HG03060 (cell line): ENCODE measurements at regions not wholly inside any gene's neighbourhood (a gene's known extent, or its start where the extent isn't known, plus 50 kb on each side); places are given as distances from the start of the nearest gene placed in this dataset.

ENCODE experiments used
- ATAC-seq: cut with Tn5 transposase; IDR thresholded peaks from one replicate; pipeline ENCODE4 v1.9.1; 2021; ENCODE audit warnings: low read depth, moderate number of reproducible peaks; ENCODE audit not compliant: unreplicated experiment

GRCh38 chr3:30162579-30162978 lies 443.8 kb upstream of the TGFBR2 start:
- no peak for ATAC-seq

DNA sequence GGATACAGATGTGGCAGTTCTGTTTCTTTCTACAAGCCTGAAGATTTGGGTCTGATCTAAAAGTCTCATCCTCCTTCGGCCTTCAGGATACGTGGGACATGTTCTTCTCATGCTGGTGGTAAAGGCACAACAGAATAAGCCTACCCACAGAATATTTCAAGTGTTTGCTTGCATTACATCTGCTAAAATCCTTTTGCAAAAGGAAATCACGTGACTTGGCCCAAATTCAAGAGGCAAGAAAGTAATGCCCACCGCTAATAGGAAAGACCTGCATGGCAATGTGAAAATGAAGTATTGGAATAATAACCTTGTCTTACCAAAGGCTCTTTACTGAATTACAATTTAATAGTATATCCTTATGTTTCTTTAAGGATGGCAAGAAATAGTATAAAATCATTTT lies 439.9 kb upstream of the TGFBR2 start:
- ATAC-seq = no peak

- ATAC-seq = no peak
These were observed 438.8 kb upstream of the TGFBR2 start for GRCh38 chr3:30167541-30168011.

DNA sequence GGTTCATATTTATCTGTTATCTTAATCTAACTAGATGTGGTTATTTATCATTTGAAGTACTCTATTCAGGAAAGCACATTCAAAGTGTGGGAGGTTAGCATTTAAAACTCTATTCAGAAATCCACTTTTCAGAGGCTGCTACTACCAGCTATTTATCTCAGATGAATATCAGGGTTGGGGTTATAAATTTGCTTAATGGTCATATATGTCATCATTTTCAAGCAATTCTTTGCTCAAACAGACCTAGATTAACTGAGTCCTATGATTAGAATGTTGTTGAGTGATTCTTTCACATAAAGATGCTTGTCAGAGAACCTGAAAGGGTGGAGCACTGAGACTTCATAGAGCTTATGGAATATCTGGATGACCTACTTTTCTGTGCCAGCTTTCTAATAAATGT lies 436.9 kb upstream of the TGFBR2 start:
- ATAC-seq = no peak

- no peak for ATAC-seq
These were observed 435.5 kb upstream of the TGFBR2 start for GRCh38 chr3:30170681-30171438.

- no peak for ATAC-seq
These were observed 432.0 kb upstream of the TGFBR2 start for GRCh38 chr3:30174357-30174756.

DNA sequence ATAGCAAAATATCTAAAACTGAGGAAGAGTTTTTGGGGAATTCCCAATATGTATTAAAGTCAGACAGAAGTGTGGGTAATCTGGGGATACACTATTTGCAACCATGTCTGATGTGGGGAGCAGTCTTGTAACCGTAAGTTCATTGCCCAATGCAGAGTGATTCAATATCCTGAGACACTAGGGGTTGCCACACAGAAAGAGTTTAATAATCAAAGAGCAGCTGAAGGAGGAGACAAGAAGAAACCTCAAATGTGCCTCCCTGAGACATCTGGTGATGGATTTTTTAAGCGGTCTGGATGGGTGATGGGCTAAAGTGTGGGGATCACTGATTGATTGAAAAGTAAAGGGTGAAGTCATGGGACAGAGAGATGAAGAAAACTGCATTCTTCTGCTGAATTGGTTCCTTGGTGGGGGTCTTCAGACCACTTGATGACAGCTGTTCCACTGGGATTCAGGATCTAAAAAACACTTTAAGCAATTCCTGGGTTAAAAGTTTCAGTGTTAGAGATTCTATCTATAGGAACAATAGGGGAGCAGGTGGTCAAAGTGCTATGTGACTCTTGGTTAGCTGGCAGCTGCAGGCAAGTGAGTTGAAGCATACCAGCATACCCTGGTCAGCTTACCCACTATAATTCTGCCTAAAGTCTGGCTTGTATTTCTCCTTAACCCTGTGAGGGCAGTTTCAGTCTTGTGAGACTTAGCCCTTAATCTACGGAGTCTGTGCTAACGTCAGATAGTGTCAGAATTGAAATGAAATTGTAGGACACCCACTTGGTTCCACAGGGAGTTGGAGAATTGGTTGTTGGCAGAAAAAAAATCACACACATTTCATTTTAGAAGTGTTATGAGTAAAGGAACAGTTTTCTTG lies 425.9 kb upstream of the TGFBR2 start:
- no peak for ATAC-seq

GRCh38 chr3:30181178-30181465 lies 425.3 kb upstream of the TGFBR2 start:
- ATAC-seq = no peak

- no peak for ATAC-seq
These were observed 424.8 kb upstream of the TGFBR2 start for GRCh38 chr3:30181581-30181980.

DNA sequence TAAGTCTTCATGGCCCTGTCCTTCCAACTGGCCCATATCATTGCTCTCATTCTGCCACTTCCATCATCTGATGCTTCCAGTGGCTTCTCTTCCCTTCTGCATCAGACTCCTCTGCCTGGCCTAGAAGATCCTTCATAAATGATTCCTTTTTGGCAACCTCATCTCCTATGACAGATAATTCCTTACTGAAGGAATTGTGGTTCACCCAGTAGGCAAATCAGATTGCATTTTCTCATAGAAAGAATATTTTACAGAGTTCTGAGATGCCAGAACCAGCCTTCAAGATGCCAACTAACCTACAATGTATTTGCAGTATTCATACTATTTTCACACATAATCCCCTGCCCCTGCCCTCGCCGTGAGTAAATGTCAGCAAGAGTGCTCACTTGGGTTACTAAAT lies 423.0 kb upstream of the TGFBR2 start:
- ATAC-seq = no peak

DNA sequence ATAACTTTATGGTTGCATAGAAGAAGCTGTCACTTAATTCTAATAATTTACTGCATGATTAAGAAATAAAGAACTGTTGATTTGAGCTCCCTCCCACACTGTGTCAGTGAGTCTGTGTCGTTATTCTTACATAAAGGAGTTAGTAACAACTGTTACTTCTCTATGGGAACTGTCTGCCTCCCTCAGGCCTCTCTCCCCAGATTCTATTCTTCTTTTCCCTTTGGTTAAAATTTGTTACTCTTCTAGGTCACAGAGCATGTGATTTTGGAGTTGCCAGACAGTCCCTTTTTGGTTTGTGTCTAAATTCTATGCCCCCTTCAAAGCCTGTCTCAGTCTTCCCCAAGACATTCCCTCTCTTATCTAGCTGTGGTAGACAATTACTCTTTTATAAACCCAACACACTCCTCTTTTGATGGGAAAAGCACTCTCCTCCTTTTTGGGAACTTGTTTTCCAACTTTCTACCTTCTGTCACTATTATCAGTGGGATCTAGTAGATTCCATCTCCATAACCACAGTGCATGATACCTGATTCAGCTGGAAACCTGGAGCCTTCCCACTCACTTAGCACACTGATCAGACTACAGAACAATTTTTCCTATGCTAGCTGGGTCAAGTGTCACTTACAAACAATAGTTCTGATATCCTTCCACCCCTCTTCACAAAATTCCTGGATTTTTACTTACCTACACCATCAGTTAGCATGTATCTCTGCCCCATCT lies 422.1 kb upstream of the TGFBR2 start:
- no peak for ATAC-seq

DNA sequence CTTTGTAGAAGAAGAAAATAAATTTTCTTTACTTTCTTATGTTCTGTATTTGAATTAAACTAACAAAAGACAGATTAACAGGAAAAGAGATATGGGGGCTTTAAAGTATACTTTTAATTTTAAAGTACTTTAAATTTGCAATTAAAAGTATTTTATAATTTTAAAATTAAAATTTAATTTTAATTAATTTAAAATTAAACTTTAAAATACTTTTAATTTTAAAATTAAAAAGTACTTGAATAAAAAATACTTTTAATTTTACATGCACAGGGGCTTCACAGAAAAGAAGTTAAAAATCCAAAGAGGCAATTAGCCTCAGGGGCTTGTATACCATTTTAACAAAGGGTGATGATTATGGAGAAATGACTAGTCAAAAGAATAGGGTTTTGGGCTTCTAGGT lies 420.5 kb upstream of the TGFBR2 start:
- ATAC-seq = no peak

- ATAC-seq = no peak
These were observed 419.6 kb upstream of the TGFBR2 start for GRCh38 chr3:30186741-30187219.

DNA sequence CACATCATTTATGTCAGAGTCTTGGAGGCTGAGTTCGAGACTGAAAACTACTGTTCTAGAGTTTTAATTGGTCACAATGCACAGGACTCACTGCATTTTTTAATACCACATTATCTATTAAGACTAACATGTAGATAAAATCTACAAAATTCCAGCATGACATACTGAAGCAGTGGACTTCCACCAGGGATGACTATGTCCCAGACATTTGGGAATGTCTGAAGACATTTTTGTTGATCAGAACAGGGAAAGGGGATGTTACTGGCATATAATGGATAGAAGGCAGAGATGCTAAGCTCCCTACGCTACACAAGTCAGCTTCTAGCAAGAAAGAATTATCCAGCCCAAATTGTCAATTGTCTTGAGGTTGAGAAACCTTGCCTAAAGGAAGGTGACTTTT lies 419.0 kb upstream of the TGFBR2 start:
- no peak for ATAC-seq

DNA sequence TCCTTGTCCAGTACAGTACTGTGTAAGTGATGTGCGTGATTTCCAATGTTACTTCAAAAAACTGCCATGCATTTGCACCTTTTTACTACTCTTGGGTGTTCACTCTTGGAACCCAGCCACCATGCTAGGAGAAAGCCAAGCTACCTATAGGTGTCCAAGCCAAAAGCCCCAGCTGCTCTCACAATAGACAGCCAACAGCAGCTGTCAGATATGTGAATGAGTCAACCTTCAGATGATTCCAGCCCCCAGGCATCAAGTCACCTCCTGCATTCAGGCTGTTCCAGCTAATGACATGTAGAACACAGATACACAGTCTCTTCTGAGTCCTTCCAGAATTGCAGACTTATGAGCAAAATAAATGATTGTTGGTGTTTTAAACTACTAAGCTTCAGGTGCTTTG lies 417.7 kb upstream of the TGFBR2 start:
- no peak for ATAC-seq

GRCh38 chr3:30189900-30190299 lies 416.5 kb upstream of the TGFBR2 start:
- no peak for ATAC-seq

- no peak for ATAC-seq
These were observed 412.8 kb upstream of the TGFBR2 start for GRCh38 chr3:30193625-30194044.

GRCh38 chr3:30195352-30195751 lies 411.0 kb upstream of the TGFBR2 start:
- ATAC-seq = no peak

DNA sequence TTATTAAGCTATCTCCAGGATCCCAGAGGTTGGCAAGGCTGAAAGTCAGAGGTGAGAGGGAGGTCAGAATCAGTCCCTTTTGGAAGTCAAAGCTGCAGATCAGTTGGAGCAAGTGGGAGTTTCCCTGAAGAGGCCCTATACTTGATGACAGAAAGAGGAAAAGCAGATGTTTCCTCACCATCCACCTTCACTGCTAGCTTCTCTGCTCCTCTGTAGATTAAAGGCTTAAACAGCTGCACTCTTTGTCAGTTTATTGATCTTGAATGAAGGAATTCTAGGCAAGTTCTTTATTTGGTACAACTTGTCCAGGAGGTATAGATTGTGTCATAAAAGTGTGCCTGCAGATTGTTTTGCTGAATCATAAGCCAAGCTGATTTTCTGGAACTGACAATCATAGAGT lies 408.2 kb upstream of the TGFBR2 start:
- no peak for ATAC-seq

DNA sequence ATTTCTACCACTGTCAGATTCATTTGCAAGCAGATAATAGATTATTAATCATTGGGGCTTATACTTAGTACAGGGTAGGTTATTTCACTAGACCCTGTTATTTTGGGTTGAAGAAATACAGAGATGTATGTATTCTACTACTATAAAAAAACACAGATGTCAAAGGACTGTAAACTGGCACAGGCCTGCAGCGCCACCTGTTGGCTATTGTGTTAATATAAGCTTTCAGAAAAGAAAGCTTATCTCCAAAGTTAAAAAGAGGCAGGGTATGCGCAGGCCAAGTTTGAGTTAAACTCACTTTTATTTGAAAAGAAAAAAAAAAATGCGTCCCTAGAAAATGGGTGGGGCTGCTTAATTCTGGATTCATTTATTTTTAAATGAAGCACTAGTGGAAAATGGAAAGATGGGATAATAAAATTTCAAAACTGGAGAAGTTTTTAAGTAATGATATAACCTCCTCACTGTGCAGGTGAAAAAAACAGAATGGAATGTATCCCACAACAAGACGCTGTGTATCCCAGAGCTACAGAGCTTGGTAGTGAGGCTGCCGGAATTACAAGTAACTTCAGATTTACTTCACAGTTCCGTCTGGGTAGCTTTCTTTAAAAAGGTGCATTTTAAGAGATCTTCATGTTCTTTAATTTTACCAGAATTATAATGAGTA lies 407.2 kb upstream of the TGFBR2 start:
- ATAC-seq = no peak

- ATAC-seq = no peak
These were observed 406.5 kb upstream of the TGFBR2 start for GRCh38 chr3:30199855-30200254.
